CD14-positive monocyte (primary cell): ENCODE measurements at regions not wholly inside any gene's neighbourhood (a gene's known extent, or its start where the extent isn't known, plus 50 kb on each side); places are given as distances from the start of the nearest gene placed in this dataset.
A peak's percentile ranks its signal among the peaks of the same experiment; 100 is the strongest.

Source experiments
- DNase-seq, 3 donors: peaks; one replicate each; pipeline ENCODE4 v3.0.0-alpha.2; 2011 to 2022
- H2AFZ ChIP-seq: 2 replicates; pipeline ENCODE4 v1.6.0; 2012; ENCODE audit warnings: mild to moderate bottlenecking, low read depth, low read length, inconsistent platforms; ENCODE audit not compliant: insufficient read depth, poor library complexity, severe bottlenecking
- H3K27ac ChIP-seq, 2 donors: 1 replicate in 1 of 2; 2 replicates in 1 of 2; pipeline ENCODE4 v1.5.1; 2012 to 2013; ENCODE audit warnings: low read length in 2 of 2, control low read depth in 1 of 2, inconsistent platforms in 1 of 2, low read depth in 1 of 2, mild to moderate bottlenecking in 1 of 2
- H3K27me3 ChIP-seq, 2 donors: one replicate each; pipeline versions ENCODE4 v1.6.0 to v1.6.1; 2011 to 2013; ENCODE audit warnings: low read length in 2 of 2; ENCODE audit not compliant: control insufficient read depth in 2 of 2, insufficient read depth in 2 of 2
- H3K36me3 ChIP-seq, 2 donors: replicated peaks in 1 of 2; 1 replicate in 1 of 2; 2 replicates in 1 of 2; pipeline versions ENCODE4 v1.5.1 to v1.6.1; 2012 to 2013; ENCODE audit warnings: low read length in 2 of 2, control low read depth in 1 of 2, inconsistent platforms in 1 of 2, mild to moderate bottlenecking in 1 of 2; ENCODE audit not compliant: insufficient read depth in 2 of 2, control insufficient read depth in 1 of 2
- H3K4me1 ChIP-seq, 2 donors: 1 replicate in 1 of 2; 2 replicates in 1 of 2; pipeline versions ENCODE4 v1.5.1 to v1.6.1; 2012 to 2013; ENCODE audit warnings: low read length in 2 of 2, control low read depth in 1 of 2, inconsistent platforms in 1 of 2, mild to moderate bottlenecking in 1 of 2, moderate library complexity in 1 of 2; ENCODE audit not compliant: insufficient read depth in 2 of 2, control insufficient read depth in 1 of 2
- H3K4me2 ChIP-seq: replicated peaks from 2 replicates; pipeline ENCODE3; 2012; ENCODE audit warnings: low read length, moderate library complexity, mild to moderate bottlenecking; ENCODE audit not compliant: poor library complexity, severe bottlenecking; ENCODE audit errors: extremely low read depth
- H3K4me3 ChIP-seq, 3 experiments: fragments of 200-600 bp in 1 of 3; sonication (generic) in 1 of 3; replicated peaks in 1 of 3; 1 replicate in 2 of 3; 2 replicates in 1 of 3; pipeline ENCODE4 v1.5.1; 2011 to 2013; ENCODE audit warnings: low read length in 3 of 3, mild to moderate bottlenecking in 3 of 3, control low read depth in 2 of 3, low read depth in 2 of 3, inconsistent platforms in 1 of 3, moderate library complexity in 1 of 3
- H3K79me2 ChIP-seq: 2 replicates; pipeline ENCODE4 v1.6.0; 2012; ENCODE audit warnings: mild to moderate bottlenecking, control low read depth, inconsistent platforms, low read length, moderate library complexity; ENCODE audit not compliant: insufficient read depth
- H3K9ac ChIP-seq: 2 replicates; pipeline ENCODE4 v1.6.0; 2017; ENCODE audit warnings: low read length, mild to moderate bottlenecking; ENCODE audit not compliant: insufficient read depth, poor library complexity, severe bottlenecking
- H3K9me3 ChIP-seq, 2 donors: replicated peaks in 1 of 2; 1 replicate in 1 of 2; 2 replicates in 1 of 2; pipeline versions ENCODE4 v1.5.1 to v1.6.1; 2012 to 2013; ENCODE audit warnings: low read length in 2 of 2, control low read depth in 1 of 2; ENCODE audit not compliant: control insufficient read depth in 1 of 2, insufficient read depth in 1 of 2
- H4K20me1 ChIP-seq: 2 replicates; pipeline ENCODE4 v1.6.0; 2012; ENCODE audit warnings: mild to moderate bottlenecking, low read length, control low read depth, moderate library complexity; ENCODE audit not compliant: insufficient read depth
- H3K27ac Mint-ChIP-seq, 7 donors: one replicate each; pipeline ENCODE4 v1.8.0; 2020; ENCODE audit warnings: mild to moderate bottlenecking in 7 of 7, mixed read lengths in 7 of 7, moderate library complexity in 6 of 7, inconsistent platforms in 2 of 7
- H3K27me3 Mint-ChIP-seq, 3 donors: one replicate each; pipeline ENCODE4 v1.8.0; 2021 to 2022; ENCODE audit warnings: low read depth in 3 of 3, mild to moderate bottlenecking in 3 of 3, mixed read lengths in 3 of 3, moderate library complexity in 3 of 3, inconsistent platforms in 1 of 3
- H3K36me3 Mint-ChIP-seq, 2 donors: one replicate each; pipeline ENCODE4 v1.8.0; 2020; ENCODE audit warnings: mixed read lengths in 2 of 2, inconsistent platforms in 1 of 2, mild to moderate bottlenecking in 1 of 2
- H3K4me1 Mint-ChIP-seq: one replicate; pipeline ENCODE4 v1.8.0; 2020; ENCODE audit warnings: mild to moderate bottlenecking, mixed read lengths
- H3K4me3 Mint-ChIP-seq, 2 donors: one replicate each; pipeline ENCODE4 v1.8.0; 2020; ENCODE audit warnings: mild to moderate bottlenecking in 2 of 2, mixed read lengths in 2 of 2, moderate library complexity in 1 of 2
- H3K9me3 Mint-ChIP-seq, 7 donors: one replicate each; pipeline ENCODE4 v1.8.0; 2020 to 2022; ENCODE audit warnings: mixed read lengths in 7 of 7, mild to moderate bottlenecking in 6 of 7, moderate library complexity in 6 of 7, inconsistent platforms in 2 of 7
- CTCF ChIP-seq: fragments of 200-600 bp; IDR thresholded peaks from one replicate; pipeline ENCODE4 v1.8.0; 2022; ENCODE audit warnings: antibody characterized with exemption, mild to moderate bottlenecking
- WGBS: methylation state at CpG from one replicate; pipeline ENCODE4 v1.1.5; 2013; ENCODE audit warnings: missing lambda C conversion rate; ENCODE audit not compliant: insufficient coverage; 5-methylcytosine and 5-hydroxymethylcytosine counted together
- intact Hi-C, 2 donors: fragments of 100-400 bp; cut with micrococcal nuclease; formaldehyde crosslinking; loops; one replicate each; pipeline versions ENCODE4 v1.15.0 to v1.15.1; 2023

- Histone ChIP-seq H3K27me3 (no peaks in the 10 kb centered on the region), H3K4me1 (no peaks in the 10 kb centered on the region), H3K36me3 (no peaks in the 10 kb centered on the region), H4K20me1 (no peaks in the 10 kb centered on the region), H3K4me2 (no peak overlapping the region), H2AFZ (no peak overlapping the region), H3K4me3 (no peak overlapping the region), H3K27ac (no peak overlapping the region), H3K9me3 (no peaks in the 10 kb centered on the region), H3K79me2 (no peaks in the 10 kb centered on the region), H3K9ac (no peak overlapping the region)
- intact Hi-C loops = no loop called here
- Mint-ChIP-seq H3K27me3 (no peaks in the 10 kb centered on the region), H3K4me3 (no peak overlapping the region), H3K9me3 (peaks cover 0 to 7% (median 0%) of the 10 kb centered on the region in 7 donors), H3K27ac (peak overlapping the region in 1 of 7 donors; percentile 54), H3K4me1 (no peaks in the 10 kb centered on the region), H3K36me3 (no peaks in the 10 kb centered on the region)
- no peak for TF ChIP-seq CTCF
- peak in 2 of 3 donors; percentile 37 to 67 for DNase-seq
Observed at GRCh38 chrY:21005531-21005930, 249.6 kb downstream of the RPS4Y2 start.

- Histone ChIP-seq H3K4me3 (no peak overlapping the region), H3K9me3 (no peaks in the 10 kb centered on the region), H3K27ac (no peak overlapping the region), H3K79me2 (no peaks in the 10 kb centered on the region), H3K36me3 (no peaks in the 10 kb centered on the region), H3K4me2 (no peak overlapping the region), H3K4me1 (no peaks in the 10 kb centered on the region), H2AFZ (no peak overlapping the region), H4K20me1 (no peaks in the 10 kb centered on the region), H3K9ac (no peak overlapping the region), H3K27me3 (no peaks in the 10 kb centered on the region)
- Mint-ChIP-seq H3K27me3 (no peaks in the 10 kb centered on the region), H3K4me1 (peaks cover 2% of the 10 kb centered on the region), H3K9me3 (peaks cover 0 to 2% (median 0%) of the 10 kb centered on the region in 7 donors), H3K4me3 (no peak overlapping the region), H3K36me3 (no peaks in the 10 kb centered on the region), H3K27ac (no peak overlapping the region)
- no peak for DNase-seq
- WGBS = no CpG with 5 or more reads among the region's 3 CpGs
- TF ChIP-seq CTCF = no peak
- intact Hi-C loops = loop anchor here (10.0 kb wide), 2 partner anchors 53 to 63 kb away; no protein-coding TSS in a partner anchor
Observed at GRCh38 chrY:21021811-21022210, 265.9 kb downstream of the RPS4Y2 start.
